GM13976 (cell line): ENCODE measurements at regions not wholly inside any gene's neighbourhood (a gene's known extent, or its start where the extent isn't known, plus 50 kb on each side); places are given as distances from the start of the nearest gene placed in this dataset.

Source experiments
- DNase-seq: peaks from one replicate; pipeline ENCODE4 v3.0.0; 2012; ENCODE audit warnings: low spot score
- in situ Hi-C: fragments of 300-500 bp; cut with MboI; formaldehyde crosslinking; loops from one replicate; pipeline ENCODE4 v1.12.0; 2022; ENCODE audit warnings: low sequenced_read_pairs, mixed read lengths, inconsistent platforms; ENCODE audit not compliant: unreplicated experiment
- TF ChIP-seq, protein P1 (sequence below): IDR thresholded peaks from 2 replicates; pipeline ENCODE4 v1.5.1; 2012; ENCODE audit warnings: borderline replicate concordance, mild to moderate bottlenecking; ENCODE audit not compliant: insufficient read depth; ENCODE audit errors: extremely low read depth, missing control alignments, control extremely low read depth

DNA sequence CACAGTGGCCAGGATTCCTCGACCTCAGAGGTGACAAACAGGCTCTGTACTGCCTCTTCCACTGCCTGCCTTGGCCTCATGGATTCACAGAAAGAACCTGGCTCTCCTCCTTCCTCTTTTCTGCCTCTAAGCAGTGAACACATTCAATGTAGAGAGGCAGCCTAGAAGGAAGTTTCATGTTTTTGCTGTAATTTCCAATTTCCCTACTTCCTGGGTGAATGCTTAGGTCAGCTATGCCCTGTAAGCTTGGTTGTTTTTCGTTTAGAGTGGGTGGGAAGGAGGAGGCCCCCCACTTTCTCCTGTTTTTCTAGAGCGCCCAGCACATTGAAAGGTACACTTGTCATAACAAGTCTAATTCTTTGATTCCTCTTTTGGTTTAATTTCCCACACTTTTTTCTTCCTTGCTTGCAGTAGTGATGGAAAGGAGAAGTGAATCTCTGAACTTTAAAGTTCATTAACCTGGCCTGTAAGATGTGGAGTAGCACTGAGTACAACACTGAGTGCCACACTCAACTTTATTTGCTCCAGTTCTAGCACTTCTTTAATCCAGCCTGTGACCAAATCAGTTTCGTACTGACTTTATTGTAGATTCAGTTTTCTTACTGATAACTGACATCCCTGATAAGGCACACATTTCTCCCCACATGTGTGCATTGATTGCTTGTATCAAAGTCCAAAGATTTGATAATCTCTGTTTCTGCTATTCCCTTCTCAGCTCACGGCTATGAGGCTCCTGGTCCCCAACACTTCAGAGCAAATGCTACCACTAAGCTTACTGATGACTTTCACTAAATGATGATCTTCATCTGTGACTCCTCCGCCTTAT lies 100.0 kb upstream of the MAN1A1 start:
- TF ChIP-seq, protein P1, sequence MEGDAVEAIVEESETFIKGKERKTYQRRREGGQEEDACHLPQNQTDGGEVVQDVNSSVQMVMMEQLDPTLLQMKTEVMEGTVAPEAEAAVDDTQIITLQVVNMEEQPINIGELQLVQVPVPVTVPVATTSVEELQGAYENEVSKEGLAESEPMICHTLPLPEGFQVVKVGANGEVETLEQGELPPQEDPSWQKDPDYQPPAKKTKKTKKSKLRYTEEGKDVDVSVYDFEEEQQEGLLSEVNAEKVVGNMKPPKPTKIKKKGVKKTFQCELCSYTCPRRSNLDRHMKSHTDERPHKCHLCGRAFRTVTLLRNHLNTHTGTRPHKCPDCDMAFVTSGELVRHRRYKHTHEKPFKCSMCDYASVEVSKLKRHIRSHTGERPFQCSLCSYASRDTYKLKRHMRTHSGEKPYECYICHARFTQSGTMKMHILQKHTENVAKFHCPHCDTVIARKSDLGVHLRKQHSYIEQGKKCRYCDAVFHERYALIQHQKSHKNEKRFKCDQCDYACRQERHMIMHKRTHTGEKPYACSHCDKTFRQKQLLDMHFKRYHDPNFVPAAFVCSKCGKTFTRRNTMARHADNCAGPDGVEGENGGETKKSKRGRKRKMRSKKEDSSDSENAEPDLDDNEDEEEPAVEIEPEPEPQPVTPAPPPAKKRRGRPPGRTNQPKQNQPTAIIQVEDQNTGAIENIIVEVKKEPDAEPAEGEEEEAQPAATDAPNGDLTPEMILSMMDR, result no peak
- in situ Hi-C loops, result no loop called here
- no peak for DNase-seq

DNA sequence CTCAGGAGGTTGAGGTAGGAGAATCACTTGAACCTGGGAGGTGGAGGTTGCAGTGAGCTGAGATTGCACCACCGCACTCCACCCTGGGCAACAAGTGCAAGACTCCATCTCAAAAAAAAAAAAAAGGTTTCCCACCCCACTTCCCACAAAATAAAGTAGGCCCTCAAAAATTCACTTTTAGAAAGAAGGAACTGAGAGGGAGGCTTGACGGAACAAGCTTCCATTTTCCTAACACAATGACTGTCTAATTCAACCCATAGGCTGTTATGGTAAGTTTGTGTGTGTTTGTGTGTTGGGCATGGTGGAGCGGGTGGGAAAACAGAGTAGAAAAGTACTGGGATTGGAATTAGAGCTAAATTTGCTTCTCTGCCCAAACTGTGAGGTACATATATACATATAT lies 98.4 kb upstream of the MAN1A1 start:
- in situ Hi-C loops, result no loop called here
- no peak for DNase-seq
- TF ChIP-seq, protein P1, result no peak

DNA sequence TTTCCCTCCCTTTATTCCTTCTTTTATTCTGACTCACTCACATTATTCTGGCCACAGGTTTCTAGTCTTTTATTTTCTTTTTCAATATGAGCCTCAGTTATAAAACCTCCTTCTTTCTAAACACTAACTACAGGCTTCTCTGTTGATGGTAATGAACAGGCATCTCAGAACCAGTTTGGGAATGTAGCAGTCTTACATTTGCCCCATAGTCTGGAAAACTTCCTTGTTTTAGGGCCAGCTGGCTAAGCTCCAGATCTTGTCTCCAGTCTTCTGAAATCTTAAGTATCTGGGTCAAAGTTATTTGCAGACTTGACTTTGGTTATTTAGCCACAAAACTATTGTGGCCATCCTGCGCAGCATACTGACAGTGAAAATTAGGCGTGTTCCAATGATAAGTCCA lies 97.0 kb upstream of the MAN1A1 start:
- DNase-seq, result no peak
- TF ChIP-seq, protein P1, result no peak
- in situ Hi-C loops, result no loop called here

DNA sequence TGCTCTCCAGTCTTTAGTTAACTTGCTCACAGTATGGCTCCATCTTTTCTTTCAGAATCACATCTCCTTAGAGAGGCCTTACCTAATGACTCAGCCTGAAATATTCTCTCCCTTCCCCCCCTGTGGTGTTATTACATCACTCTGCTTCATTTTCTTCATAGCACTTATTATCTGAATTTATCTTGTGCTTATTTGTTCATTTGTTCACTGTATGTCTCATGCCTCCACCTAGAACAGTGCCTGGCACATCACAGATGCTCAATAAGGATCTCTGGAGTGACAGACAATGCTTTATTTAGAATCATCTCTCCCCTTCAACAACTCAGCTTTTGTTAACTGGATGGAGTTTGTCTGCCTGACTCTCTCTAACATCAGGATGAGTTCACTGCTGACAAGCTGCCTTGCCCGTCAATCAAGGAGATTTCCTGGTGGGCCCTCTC lies 96.6 kb upstream of the MAN1A1 start:
- TF ChIP-seq, protein P1, result no peak
- in situ Hi-C loops, result no loop called here
- DNase-seq, result no peak

DNA sequence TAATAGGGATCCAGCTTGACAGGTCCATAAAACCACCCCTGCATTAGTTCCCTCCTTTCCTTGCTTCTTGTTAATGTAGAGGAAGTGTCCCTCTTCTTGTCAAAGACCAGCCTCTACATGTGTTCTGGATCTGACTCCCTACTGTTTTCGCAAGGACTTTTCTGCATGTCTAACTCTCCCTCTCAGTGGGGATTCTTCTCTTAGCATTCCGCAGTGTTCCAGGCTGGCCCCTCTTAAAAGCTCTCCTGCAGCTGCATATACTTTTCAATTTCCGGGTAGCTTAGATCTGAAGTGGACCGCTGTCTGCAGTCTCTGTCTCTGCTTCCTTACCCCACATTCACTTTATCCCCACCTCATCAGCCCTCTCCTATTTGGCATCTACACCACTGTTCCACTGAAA lies 96.1 kb upstream of the MAN1A1 start:
- DNase-seq, result no peak
- TF ChIP-seq, protein P1, result no peak
- in situ Hi-C loops, result no loop called here

DNA sequence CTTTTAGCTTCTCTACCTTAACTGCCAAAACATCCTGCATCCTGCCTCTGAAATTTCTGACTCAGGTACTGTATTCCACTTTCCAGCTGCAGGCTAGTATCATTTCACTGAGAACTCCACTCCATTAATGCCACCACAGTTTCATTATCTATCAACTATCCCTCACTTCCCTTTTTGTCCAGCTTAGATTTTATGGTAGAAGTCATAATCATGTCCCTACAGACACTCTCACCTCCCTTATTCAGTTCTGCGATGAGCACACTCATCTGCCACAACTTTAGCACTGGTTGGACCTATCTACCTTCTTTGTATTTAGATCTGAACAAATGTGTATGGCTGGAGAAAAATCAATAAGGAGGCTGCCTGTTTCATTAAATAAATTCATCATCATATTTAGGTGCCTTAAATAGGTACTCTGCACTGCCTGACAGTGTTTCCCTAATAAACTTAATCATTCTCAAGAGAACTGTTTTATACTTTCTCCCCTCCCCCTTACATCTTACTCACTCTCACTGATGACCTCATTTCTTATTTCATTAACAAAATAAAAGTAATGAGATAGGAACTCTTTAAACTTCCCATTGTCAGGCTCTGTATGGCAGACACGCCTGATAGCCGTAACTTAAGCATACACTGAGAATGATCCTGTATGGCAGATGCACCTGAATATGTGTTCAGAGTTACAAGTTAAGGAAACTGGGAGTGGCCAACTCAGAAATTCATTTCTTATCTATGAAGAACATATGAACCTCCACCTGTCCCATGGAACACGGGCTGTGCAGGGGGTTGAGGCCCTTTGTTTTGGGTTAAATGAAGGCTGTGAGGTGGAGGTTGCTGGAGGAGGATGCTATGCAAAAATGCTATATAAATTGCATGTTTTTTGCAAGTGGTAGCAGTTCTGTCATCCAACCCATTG lies 95.3 kb upstream of the MAN1A1 start:
- TF ChIP-seq, protein P1, result no peak
- in situ Hi-C loops, result no loop called here
- no peak for DNase-seq
